ENCODE measurements at regions not wholly inside any gene's neighbourhood (a gene's known extent, or its start where the extent isn't known, plus 50 kb on each side); places are given as distances from the start of the nearest gene placed in this dataset.

GRCh38 chr7:54037873-54038272 is 504.3 kb upstream of the VSTM2A start:
- TF ChIP-seq REST (IDR thresholded peaks at IDR 0.05; ENCODE audit: insufficient read depth in 1 of 2, low read depth in 2 of 2, low read length in 2 of 2) (no peak), SIN3A (IDR thresholded peaks at IDR 0.05; ENCODE audit: borderline replicate concordance, insufficient read depth, low read length) (no peak), TAF1 (IDR thresholded peaks at IDR 0.05; ENCODE audit: borderline replicate concordance, insufficient read depth, low read length) (no peak), FOXP2 (optimal IDR thresholded peaks at IDR 0.05; ENCODE audit: borderline replicate concordance, extremely low read depth, extremely low read length, insufficient read depth) (no peak), POLR2AphosphoS5 (IDR thresholded peaks at IDR 0.05; ENCODE audit: low read depth, low read length) (no peak)

GRCh38 chr7:54060643-54061042 is 481.5 kb upstream of the VSTM2A start:
- no peak for TF ChIP-seq REST (IDR thresholded peaks at IDR 0.05; ENCODE audit: insufficient read depth in 1 of 2, low read depth in 2 of 2, low read length in 2 of 2)
- TF ChIP-seq POLR2AphosphoS5 (IDR thresholded peaks at IDR 0.05; ENCODE audit: low read depth, low read length): no peak
- TF ChIP-seq SIN3A (IDR thresholded peaks at IDR 0.05; ENCODE audit: borderline replicate concordance, insufficient read depth, low read length): no peak
- TF ChIP-seq FOXP2 (optimal IDR thresholded peaks at IDR 0.05; ENCODE audit: borderline replicate concordance, extremely low read depth, extremely low read length, insufficient read depth): no peak
- TF ChIP-seq TAF1 (IDR thresholded peaks at IDR 0.05; ENCODE audit: borderline replicate concordance, insufficient read depth, low read length): no peak

GRCh38 chr7:54066643-54067042 is 475.5 kb upstream of the VSTM2A start:
- TF ChIP-seq REST (IDR thresholded peaks at IDR 0.05; ENCODE audit: insufficient read depth in 1 of 2, low read depth in 2 of 2, low read length in 2 of 2) (no peak), SIN3A (IDR thresholded peaks at IDR 0.05; ENCODE audit: borderline replicate concordance, insufficient read depth, low read length) (no peak), POLR2AphosphoS5 (IDR thresholded peaks at IDR 0.05; ENCODE audit: low read depth, low read length) (no peak), FOXP2 (optimal IDR thresholded peaks at IDR 0.05; ENCODE audit: borderline replicate concordance, extremely low read depth, extremely low read length, insufficient read depth) (no peak), TAF1 (IDR thresholded peaks at IDR 0.05; ENCODE audit: borderline replicate concordance, insufficient read depth, low read length) (no peak)

GRCh38 chr7:54069843-54070242 is 472.3 kb upstream of the VSTM2A start:
- no peak for TF ChIP-seq FOXP2 (optimal IDR thresholded peaks at IDR 0.05; ENCODE audit: borderline replicate concordance, extremely low read depth, extremely low read length, insufficient read depth)
- no peak for TF ChIP-seq TAF1 (IDR thresholded peaks at IDR 0.05; ENCODE audit: borderline replicate concordance, insufficient read depth, low read length)
- no peak for TF ChIP-seq POLR2AphosphoS5 (IDR thresholded peaks at IDR 0.05; ENCODE audit: low read depth, low read length)
- TF ChIP-seq SIN3A (IDR thresholded peaks at IDR 0.05; ENCODE audit: borderline replicate concordance, insufficient read depth, low read length): no peak
- no peak for TF ChIP-seq REST (IDR thresholded peaks at IDR 0.05; ENCODE audit: insufficient read depth in 1 of 2, low read depth in 2 of 2, low read length in 2 of 2)

- TF ChIP-seq TAF1 (IDR thresholded peaks at IDR 0.05; ENCODE audit: borderline replicate concordance, insufficient read depth, low read length) (no peak), SIN3A (IDR thresholded peaks at IDR 0.05; ENCODE audit: borderline replicate concordance, insufficient read depth, low read length) (no peak), POLR2AphosphoS5 (IDR thresholded peaks at IDR 0.05; ENCODE audit: low read depth, low read length) (no peak), FOXP2 (optimal IDR thresholded peaks at IDR 0.05; ENCODE audit: borderline replicate concordance, extremely low read depth, extremely low read length, insufficient read depth) (no peak), REST (IDR thresholded peaks at IDR 0.05; ENCODE audit: insufficient read depth in 1 of 2, low read depth in 2 of 2, low read length in 2 of 2) (no peak)
Observed at GRCh38 chr7:54072710-54073109, 469.5 kb upstream of the VSTM2A start.

Measured in PFSK-1 (cell line).